Glutamatergic neuron (in vitro differentiated cells): ENCODE measurements at regions not wholly inside any gene's neighbourhood (a gene's known extent, or its start where the extent isn't known, plus 50 kb on each side); places are given as distances from the start of the nearest gene placed in this dataset.
A peak's percentile ranks its signal among the peaks of the same experiment; 100 is the strongest.

Experiments
- DNase-seq: peaks from one replicate; pipeline ENCODE4 v3.0.0; 2022
- H3K27ac Mint-ChIP-seq: one replicate; pipeline ENCODE4 v1.8.0; 2020; ENCODE audit warnings: mild to moderate bottlenecking, mixed read lengths, inconsistent platforms; ENCODE audit not compliant: unreplicated experiment
- H3K27me3 Mint-ChIP-seq: one replicate; pipeline ENCODE4 v1.8.0; 2020; ENCODE audit warnings: mild to moderate bottlenecking, moderate library complexity, mixed read lengths, inconsistent platforms; ENCODE audit not compliant: unreplicated experiment
- H3K36me3 Mint-ChIP-seq: one replicate; pipeline ENCODE4 v1.8.0; 2020; ENCODE audit warnings: mild to moderate bottlenecking, mixed read lengths, inconsistent platforms; ENCODE audit not compliant: unreplicated experiment
- H3K4me1 Mint-ChIP-seq: one replicate; pipeline ENCODE4 v1.8.0; 2020; ENCODE audit warnings: mild to moderate bottlenecking, low read depth, mixed read lengths, inconsistent platforms; ENCODE audit not compliant: unreplicated experiment
- H3K4me3 Mint-ChIP-seq: one replicate; pipeline ENCODE4 v1.8.0; 2020; ENCODE audit warnings: mild to moderate bottlenecking, mixed read lengths, inconsistent platforms; ENCODE audit not compliant: unreplicated experiment
- H3K9me3 Mint-ChIP-seq: one replicate; pipeline ENCODE4 v1.8.0; 2020; ENCODE audit warnings: mild to moderate bottlenecking, moderate library complexity, mixed read lengths, inconsistent platforms; ENCODE audit not compliant: unreplicated experiment
- CTCF ChIP-seq: fragments of 200-600 bp; sonication (generic); IDR thresholded peaks from one replicate; pipeline ENCODE4 v1.5.0; 2021; ENCODE audit not compliant: partially characterized antibody, unreplicated experiment

GRCh38 chr15:47870956-47871625 is 153.8 kb downstream of the SEMA6D start:
- peaks cover 4% of the 10 kb centered on the region for H3K27me3 Mint-ChIP-seq
- H3K9me3 Mint-ChIP-seq: peaks cover 7% of the 10 kb centered on the region
- peaks cover 9% of the 10 kb centered on the region for H3K36me3 Mint-ChIP-seq
- TF ChIP-seq CTCF: no peak
- H3K4me1 Mint-ChIP-seq: peaks cover 32% of the 10 kb centered on the region
- H3K4me3 Mint-ChIP-seq: peak overlapping the region; percentile 16
- H3K27ac Mint-ChIP-seq: peak overlapping the region; percentile 76
- no peak for DNase-seq

- H3K4me3 Mint-ChIP-seq: peak overlapping the region; percentile 58
Measured at GRCh38 chr15:47872208-47872607, 154.9 kb downstream of the SEMA6D start.

GRCh38 chr15:47872869-47873432 is 155.6 kb downstream of the SEMA6D start:
- DNase-seq: peak; percentile 61
- TF ChIP-seq CTCF: no peak
- Mint-ChIP-seq H3K9me3 (peaks cover 7% of the 10 kb centered on the region), H3K4me3 (peak overlapping the region; percentile 66), H3K4me1 (peaks cover 32% of the 10 kb centered on the region), H3K27me3 (peaks cover 4% of the 10 kb centered on the region), H3K27ac (peak overlapping the region; percentile 76), H3K36me3 (peaks cover 9% of the 10 kb centered on the region)

More at GRCh38 chr15:47872208-47872607, 154.9 kb downstream of the SEMA6D start:
- TF ChIP-seq CTCF: no peak
- peaks cover 9% of the 10 kb centered on the region for H3K36me3 Mint-ChIP-seq
- H3K4me1 Mint-ChIP-seq: peaks cover 32% of the 10 kb centered on the region
- H3K27ac Mint-ChIP-seq: peak overlapping the region; percentile 76
- DNase-seq: no peak
- H3K9me3 Mint-ChIP-seq: peaks cover 7% of the 10 kb centered on the region
- peaks cover 4% of the 10 kb centered on the region for H3K27me3 Mint-ChIP-seq

GRCh38 chr15:47876986-47877385 is 159.7 kb downstream of the SEMA6D start:
- peaks cover 4% of the 10 kb centered on the region for H3K9me3 Mint-ChIP-seq

More at GRCh38 chr15:47876986-47877385, 159.7 kb downstream of the SEMA6D start:
- Mint-ChIP-seq H3K4me1 (peaks cover 22% of the 10 kb centered on the region), H3K4me3 (no peak overlapping the region), H3K27ac (no peak overlapping the region), H3K27me3 (peaks cover 4% of the 10 kb centered on the region), H3K36me3 (peaks cover 6% of the 10 kb centered on the region)
- no peak for DNase-seq
- no peak for TF ChIP-seq CTCF
